ENCODE measurements at regions not wholly inside any gene's neighbourhood (a gene's known extent, or its start where the extent isn't known, plus 50 kb on each side); places are given as distances from the start of the nearest gene placed in this dataset.

DNA sequence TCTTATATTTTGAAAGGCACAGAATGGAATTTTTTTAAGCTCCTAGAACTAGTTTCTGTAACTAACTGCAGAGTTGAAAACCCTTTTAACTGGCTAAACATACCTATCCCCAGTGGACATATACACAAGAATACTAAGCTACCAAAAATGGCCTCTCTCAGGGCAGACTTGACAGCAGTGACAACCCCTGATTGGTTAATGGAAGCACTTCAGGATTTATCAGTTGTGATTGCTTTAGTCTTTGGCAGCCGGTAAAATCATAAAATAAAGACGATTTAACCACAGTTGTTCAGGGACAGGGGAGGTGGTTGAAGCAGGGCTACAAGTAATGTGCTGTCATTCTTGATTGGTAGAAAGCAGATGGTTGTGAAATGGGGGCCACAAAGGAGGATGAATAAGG is 452.0 kb upstream of the SOX9 start:
- TF ChIP-seq, protein P1, sequence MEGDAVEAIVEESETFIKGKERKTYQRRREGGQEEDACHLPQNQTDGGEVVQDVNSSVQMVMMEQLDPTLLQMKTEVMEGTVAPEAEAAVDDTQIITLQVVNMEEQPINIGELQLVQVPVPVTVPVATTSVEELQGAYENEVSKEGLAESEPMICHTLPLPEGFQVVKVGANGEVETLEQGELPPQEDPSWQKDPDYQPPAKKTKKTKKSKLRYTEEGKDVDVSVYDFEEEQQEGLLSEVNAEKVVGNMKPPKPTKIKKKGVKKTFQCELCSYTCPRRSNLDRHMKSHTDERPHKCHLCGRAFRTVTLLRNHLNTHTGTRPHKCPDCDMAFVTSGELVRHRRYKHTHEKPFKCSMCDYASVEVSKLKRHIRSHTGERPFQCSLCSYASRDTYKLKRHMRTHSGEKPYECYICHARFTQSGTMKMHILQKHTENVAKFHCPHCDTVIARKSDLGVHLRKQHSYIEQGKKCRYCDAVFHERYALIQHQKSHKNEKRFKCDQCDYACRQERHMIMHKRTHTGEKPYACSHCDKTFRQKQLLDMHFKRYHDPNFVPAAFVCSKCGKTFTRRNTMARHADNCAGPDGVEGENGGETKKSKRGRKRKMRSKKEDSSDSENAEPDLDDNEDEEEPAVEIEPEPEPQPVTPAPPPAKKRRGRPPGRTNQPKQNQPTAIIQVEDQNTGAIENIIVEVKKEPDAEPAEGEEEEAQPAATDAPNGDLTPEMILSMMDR (IDR thresholded peaks at IDR 0.05; ENCODE audit: low read length): no peak
- TF ChIP-seq EZH2 (IDR thresholded peaks at IDR 0.05; ENCODE audit: borderline replicate concordance, low read length): no peak

DNA sequence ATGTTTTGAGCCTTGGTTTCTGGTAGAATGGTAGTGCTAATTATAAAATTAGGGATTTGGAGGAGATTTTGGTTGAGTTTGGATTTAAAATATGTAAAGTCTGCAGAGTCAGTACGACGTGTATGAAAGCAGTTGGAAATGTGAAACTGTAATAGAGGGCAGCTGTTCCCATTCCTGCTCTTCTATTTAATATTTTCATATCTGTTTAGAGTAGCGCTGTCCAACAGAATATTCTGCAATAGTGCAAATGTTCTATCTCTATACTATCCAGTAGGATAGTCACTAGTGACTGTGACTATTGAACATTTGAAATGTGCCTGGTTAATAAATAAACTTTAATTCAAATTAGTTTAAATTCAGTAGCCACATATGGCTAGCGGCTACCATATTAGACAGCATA is 443.4 kb upstream of the SOX9 start:
- no peaks in the 10 kb centered on the region for H4K20me1 ChIP-seq (ENCODE audit: insufficient read depth, low read length)
- no peaks in the 10 kb centered on the region for H3F3A ChIP-seq (ENCODE audit: insufficient read depth, low read length)
- TF ChIP-seq, protein P1 (IDR thresholded peaks at IDR 0.05; ENCODE audit: low read length): no peak
- TF ChIP-seq EZH2 (IDR thresholded peaks at IDR 0.05; ENCODE audit: borderline replicate concordance, low read length): no peak
- H3K79me2 ChIP-seq (ENCODE audit: insufficient read depth, low read length): no peaks in the 10 kb centered on the region
- no peaks in the 10 kb centered on the region for H3K36me3 ChIP-seq (ENCODE audit: insufficient read depth, low read length)
- H3K4me2 ChIP-seq (ENCODE audit: low read length): no peak overlapping the region
- no peaks in the 10 kb centered on the region for H3K9me3 ChIP-seq (ENCODE audit: low read length)
- no peak overlapping the region for H3K9ac ChIP-seq (ENCODE audit: low read length)
- no peak overlapping the region for H3K27ac ChIP-seq (ENCODE audit: low read depth, low read length, poor library complexity, severe bottlenecking)
- no peaks in the 10 kb centered on the region for H3K27me3 ChIP-seq (ENCODE audit: insufficient read depth, low read length)
- H2AFZ ChIP-seq (ENCODE audit: low read length): no peak overlapping the region
- H3K4me3 ChIP-seq (ENCODE audit: low read depth, low read length, poor library complexity, severe bottlenecking): no peak overlapping the region
- no peaks in the 10 kb centered on the region for H3K4me1 ChIP-seq (ENCODE audit: insufficient read depth, low read length, severe bottlenecking)
- no peaks in the 10 kb centered on the region for H3K9me2 ChIP-seq (ENCODE audit: low read depth, low read length)

More for the DNA sequence above, 452.0 kb upstream of the SOX9 start:
- H3K27ac ChIP-seq (ENCODE audit: low read depth, low read length, poor library complexity, severe bottlenecking): no peak overlapping the region
- no peaks in the 10 kb centered on the region for H3K9me2 ChIP-seq (ENCODE audit: low read depth, low read length)
- no peaks in the 10 kb centered on the region for H3K36me3 ChIP-seq (ENCODE audit: insufficient read depth, low read length)
- no peaks in the 10 kb centered on the region for H3K9me3 ChIP-seq (ENCODE audit: low read length)
- H3K9ac ChIP-seq (ENCODE audit: low read length): no peak overlapping the region
- H3K4me1 ChIP-seq (ENCODE audit: insufficient read depth, low read length, severe bottlenecking): no peaks in the 10 kb centered on the region
- no peak overlapping the region for H2AFZ ChIP-seq (ENCODE audit: low read length)
- no peak overlapping the region for H3K4me2 ChIP-seq (ENCODE audit: low read length)
- no peaks in the 10 kb centered on the region for H3K79me2 ChIP-seq (ENCODE audit: insufficient read depth, low read length)
- H3F3A ChIP-seq (ENCODE audit: insufficient read depth, low read length): no peaks in the 10 kb centered on the region
- H3K4me3 ChIP-seq (ENCODE audit: low read depth, low read length, poor library complexity, severe bottlenecking): no peak overlapping the region
- H4K20me1 ChIP-seq (ENCODE audit: insufficient read depth, low read length): no peaks in the 10 kb centered on the region
- H3K27me3 ChIP-seq (ENCODE audit: insufficient read depth, low read length): no peaks in the 10 kb centered on the region

DNA sequence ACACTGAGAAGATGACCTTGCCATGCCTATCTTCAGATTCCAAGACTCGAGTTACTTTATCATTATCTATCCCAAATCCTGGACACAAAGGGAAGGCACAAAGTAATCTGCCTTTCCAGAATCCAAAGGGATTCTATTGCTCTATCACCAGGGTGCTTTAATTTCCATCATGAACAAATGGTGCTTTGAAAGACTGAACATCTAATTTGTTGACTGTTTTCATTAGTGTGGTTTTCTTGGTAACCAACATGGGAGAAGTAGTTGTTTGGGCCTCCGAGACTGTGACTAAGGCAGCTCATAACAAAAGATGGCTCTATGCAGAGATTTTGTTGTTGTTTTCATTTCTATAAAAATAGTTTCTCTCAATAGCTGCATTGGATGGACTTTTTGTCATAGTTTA is 441.0 kb upstream of the SOX9 start:
- Histone ChIP-seq H3K36me3 (ENCODE audit: insufficient read depth, low read length) (no peaks in the 10 kb centered on the region), H2AFZ (ENCODE audit: low read length) (no peak overlapping the region), H3K4me1 (ENCODE audit: insufficient read depth, low read length, severe bottlenecking) (no peaks in the 10 kb centered on the region), H3K9ac (ENCODE audit: low read length) (no peak overlapping the region), H4K20me1 (ENCODE audit: insufficient read depth, low read length) (no peaks in the 10 kb centered on the region), H3K27ac (ENCODE audit: low read depth, low read length, poor library complexity, severe bottlenecking) (no peak overlapping the region), H3K9me3 (ENCODE audit: low read length) (no peaks in the 10 kb centered on the region), H3K79me2 (ENCODE audit: insufficient read depth, low read length) (no peaks in the 10 kb centered on the region), H3K9me2 (ENCODE audit: low read depth, low read length) (no peaks in the 10 kb centered on the region), H3K4me3 (ENCODE audit: low read depth, low read length, poor library complexity, severe bottlenecking) (no peak overlapping the region), H3F3A (ENCODE audit: insufficient read depth, low read length) (no peaks in the 10 kb centered on the region), H3K4me2 (ENCODE audit: low read length) (no peak overlapping the region), H3K27me3 (ENCODE audit: insufficient read depth, low read length) (no peaks in the 10 kb centered on the region)
- TF ChIP-seq, protein P1 (IDR thresholded peaks at IDR 0.05; ENCODE audit: low read length): no peak
- TF ChIP-seq EZH2 (IDR thresholded peaks at IDR 0.05; ENCODE audit: borderline replicate concordance, low read length): no peak

Data from OCI-LY1 (cell line).